ENCODE measurements at regions not wholly inside any gene's neighbourhood (a gene's known extent, or its start where the extent isn't known, plus 50 kb on each side); places are given as distances from the start of the nearest gene placed in this dataset.

DNA sequence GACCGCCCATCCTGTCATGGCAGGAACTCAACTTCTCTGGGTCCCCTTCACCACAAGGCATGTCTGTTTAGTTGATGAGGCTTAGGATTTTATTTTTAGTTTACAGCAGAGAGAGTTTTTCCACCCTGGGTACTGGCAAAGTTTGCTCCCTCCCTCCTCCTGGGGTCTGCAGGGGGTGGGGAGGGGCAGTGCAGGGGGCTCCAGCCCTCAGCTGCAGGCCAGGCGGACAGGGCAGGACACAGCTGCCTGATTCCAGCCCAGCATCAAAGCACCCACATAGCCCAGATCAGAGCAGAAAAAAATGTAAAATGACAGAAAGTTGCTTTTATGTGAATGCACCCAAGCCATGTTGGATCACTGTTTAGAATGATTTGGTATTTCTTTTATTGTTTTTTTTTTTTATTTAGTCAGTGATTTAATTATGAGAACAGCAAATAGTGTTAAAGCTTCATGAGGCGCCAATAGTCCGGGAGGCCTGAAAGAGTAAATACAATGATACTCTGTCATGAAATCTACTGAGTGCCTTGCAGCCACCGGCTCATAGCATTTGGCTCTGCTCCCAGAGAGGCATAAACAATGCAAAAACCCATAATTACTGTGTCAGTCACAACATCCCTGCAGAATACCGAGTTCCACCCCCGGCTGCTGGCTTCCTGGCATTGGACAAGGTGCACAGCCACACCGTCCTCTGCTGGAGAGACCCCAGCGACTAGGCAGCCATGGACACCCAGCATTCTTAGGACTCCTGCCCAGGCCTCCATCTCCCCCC lies 923.5 kb downstream of the UQCRFS1 start:
- TF ChIP-seq, protein P1, sequence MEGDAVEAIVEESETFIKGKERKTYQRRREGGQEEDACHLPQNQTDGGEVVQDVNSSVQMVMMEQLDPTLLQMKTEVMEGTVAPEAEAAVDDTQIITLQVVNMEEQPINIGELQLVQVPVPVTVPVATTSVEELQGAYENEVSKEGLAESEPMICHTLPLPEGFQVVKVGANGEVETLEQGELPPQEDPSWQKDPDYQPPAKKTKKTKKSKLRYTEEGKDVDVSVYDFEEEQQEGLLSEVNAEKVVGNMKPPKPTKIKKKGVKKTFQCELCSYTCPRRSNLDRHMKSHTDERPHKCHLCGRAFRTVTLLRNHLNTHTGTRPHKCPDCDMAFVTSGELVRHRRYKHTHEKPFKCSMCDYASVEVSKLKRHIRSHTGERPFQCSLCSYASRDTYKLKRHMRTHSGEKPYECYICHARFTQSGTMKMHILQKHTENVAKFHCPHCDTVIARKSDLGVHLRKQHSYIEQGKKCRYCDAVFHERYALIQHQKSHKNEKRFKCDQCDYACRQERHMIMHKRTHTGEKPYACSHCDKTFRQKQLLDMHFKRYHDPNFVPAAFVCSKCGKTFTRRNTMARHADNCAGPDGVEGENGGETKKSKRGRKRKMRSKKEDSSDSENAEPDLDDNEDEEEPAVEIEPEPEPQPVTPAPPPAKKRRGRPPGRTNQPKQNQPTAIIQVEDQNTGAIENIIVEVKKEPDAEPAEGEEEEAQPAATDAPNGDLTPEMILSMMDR (IDR thresholded peaks at IDR 0.05) = no peak
- no peak for TF ChIP-seq POLR2A (IDR thresholded peaks at IDR 0.05)

Measured in heart left ventricle (tissue), 13 donors.